Midbrain (tissue), 1 donor: ENCODE measurements at regions not wholly inside any gene's neighbourhood (a gene's known extent, or its start where the extent isn't known, plus 50 kb on each side); places are given as distances from the start of the nearest gene placed in this dataset.
"Not testable (repeated sequence)": the region's sequence is repeated elsewhere in the genome, so short reads cannot be mapped to it uniquely, and the experiment has no call there.

Source experiments
- DNase-seq: peaks from one replicate; lab custom pipeline; 2025; lab: John Stamatoyannopoulos, UW

DNA sequence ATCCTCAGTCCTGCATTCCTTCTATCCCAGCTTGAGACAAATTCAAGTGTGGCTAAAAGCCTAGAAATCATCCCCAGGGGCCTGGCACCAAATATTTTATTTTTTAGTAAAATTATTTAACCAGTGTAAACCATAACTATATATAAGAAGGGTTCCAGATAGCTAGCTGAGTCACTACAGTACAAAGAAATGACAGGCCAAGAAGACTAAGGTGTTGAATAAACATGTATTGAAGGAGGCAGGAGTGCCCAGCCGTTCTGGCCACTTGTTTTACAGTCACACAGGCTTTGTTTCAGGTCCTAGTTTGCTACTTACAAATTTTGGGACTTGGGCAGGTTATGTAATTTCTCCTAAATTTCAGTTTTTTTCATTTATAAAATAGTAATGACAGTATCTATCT lies 225.9 kb upstream of the PITX2 start:
- no peak for DNase-seq

DNA sequence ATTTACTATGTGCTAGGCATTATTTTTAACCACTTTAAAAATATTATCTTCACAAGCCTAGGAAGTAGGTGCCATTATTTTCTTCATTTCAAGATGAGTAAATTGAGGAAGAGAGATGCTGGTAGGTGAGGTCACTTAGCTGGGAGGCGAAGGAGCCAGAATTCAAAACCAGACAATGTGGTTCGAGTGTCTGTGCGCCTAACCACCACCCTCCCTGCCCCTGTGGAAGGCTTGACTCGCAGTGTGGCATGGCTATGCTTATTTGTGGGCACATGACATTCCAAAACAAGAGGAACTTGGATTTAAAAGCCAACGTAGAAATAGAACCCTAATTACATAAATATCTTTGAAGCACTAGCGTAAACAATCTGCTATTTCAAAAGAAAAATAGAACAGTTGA lies 226.6 kb upstream of the PITX2 start:
- no peak for DNase-seq

GRCh38 chr4:110850461-110851442 lies 227.9 kb upstream of the PITX2 start:
- no peak for DNase-seq

DNA sequence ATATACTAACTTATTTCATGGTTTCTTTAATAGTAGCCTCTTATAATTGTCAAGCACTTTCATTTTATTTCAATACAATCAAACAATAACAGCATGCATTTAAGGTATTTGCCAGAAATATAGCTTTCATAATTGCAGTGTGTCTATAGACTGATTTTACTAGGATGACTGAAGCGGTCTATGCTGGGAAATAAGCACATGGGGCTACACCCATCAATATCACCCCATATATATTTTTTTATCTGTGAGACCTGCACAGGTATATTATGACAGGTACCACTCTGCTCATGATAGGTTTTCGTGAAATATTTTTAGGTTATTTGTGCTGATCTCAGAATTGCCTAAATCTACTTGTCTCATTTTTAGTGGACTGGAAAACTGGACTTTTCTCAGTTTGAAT lies 229.1 kb upstream of the PITX2 start:
- no peak for DNase-seq

- no peak for DNase-seq
Measured at GRCh38 chr4:110852793-110853192, 229.9 kb upstream of the PITX2 start.

- no peak for DNase-seq
Measured at GRCh38 chr4:110853242-110853641, 230.4 kb upstream of the PITX2 start.

GRCh38 chr4:110854021-110854678 lies 231.3 kb upstream of the PITX2 start:
- no peak for DNase-seq

DNA sequence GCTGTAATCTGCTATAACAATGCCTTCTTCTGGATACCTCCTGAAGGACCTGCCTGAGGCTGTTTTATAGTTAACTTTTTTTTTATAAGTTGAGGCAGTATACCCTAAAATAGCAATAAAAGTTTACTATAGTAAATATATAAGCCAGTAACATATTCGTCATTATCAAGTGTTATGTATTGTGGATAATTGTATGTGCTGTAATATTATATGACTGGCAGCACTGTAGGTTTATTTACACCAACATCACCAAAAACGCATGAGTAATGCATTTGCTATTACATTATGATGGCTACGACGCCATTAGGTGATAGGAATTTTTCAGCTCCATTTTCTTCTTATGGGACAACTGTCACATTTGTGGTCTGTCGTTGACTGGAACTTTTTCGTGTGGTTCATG lies 237.2 kb upstream of the PITX2 start:
- no peak for DNase-seq

- no peak for DNase-seq
Measured at GRCh38 chr4:110860901-110861300, 238.0 kb upstream of the PITX2 start.

DNA sequence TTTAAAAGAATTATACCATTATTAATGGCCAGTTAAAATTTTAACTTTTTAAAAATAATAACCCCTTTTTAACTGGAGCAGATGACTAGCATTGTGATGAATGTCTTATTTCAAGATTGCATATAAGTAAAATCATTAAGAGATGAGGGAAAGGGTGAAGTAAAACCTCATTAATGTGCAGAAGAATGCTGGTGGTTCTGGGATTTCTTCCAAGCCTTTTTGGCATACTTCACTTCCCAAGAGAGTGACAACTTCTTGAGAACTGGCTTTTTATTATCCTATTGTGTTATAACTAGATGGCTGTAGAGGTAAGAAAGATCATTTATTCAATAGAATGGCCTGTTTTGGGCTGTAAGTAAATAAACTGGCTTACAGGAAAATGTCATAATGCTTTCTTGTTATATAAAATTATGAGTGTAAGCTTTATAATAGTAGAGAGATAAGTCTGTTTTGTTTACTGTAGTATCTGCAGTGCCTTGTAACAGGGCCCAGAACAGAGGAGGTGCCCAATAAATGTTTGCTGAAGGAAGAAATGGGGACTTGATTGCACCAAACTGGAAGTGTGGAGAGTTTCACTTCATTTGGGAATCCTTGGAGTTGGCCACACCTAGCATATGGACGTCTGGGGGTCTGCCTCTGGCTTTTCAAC lies 242.9 kb upstream of the PITX2 start:
- no peak for DNase-seq

GRCh38 chr4:110867251-110867960 lies 244.5 kb upstream of the PITX2 start:
- DNase-seq, result no peak

GRCh38 chr4:110867981-110868720 lies 245.3 kb upstream of the PITX2 start:
- DNase-seq, result no peak

DNA sequence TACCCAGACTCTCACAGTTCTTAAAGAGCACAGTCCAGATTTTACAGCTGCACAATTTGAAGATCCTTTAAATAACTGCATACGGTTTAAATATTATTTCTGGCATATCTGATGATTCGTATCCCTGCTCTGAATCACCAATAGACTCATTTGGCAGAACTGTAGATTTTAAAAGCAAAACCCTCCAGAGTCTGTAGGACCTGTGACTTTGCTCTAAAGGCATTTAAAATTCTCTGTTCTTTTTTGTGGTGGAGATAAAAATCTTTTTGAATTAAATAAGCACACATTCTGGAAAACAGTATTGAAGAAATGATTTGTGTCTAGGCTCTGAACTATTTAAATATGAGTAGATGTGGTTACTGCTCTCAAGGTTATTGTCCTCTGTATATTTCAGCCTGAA lies 246.2 kb upstream of the PITX2 start:
- DNase-seq, result no peak

DNA sequence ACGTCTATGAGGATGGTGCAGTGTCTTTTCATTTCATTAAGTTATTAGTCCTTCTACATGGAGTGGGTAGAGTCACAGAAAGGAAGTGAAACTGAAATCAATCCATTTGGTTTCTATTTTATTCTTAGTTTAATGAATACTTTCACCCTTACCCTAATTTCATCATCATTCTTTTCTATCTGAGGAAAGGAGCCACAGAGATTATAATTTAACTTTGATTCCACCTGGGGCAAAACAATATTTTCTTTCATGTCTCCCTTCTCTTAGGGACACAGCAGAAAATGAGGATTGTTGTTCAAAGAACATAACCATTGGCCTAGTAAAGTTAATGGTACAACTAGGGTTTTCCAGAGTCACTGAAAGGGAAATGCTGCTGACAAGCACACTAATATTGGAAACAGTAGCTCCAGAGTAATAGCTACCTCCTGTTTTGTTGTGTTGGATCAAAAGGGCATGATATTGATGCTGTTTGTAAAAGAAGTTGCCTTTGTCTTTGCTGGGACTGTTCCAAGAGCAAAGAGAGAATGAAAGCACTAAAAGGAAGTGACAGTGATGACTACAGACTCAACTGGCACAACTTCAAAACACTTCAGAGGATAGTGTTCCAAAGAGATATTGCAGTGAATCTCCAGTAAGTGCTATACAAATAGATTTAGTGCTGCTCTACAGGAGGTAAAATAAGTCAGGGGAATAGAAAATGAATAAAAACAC lies 247.1 kb upstream of the PITX2 start:
- no peak for DNase-seq

DNA sequence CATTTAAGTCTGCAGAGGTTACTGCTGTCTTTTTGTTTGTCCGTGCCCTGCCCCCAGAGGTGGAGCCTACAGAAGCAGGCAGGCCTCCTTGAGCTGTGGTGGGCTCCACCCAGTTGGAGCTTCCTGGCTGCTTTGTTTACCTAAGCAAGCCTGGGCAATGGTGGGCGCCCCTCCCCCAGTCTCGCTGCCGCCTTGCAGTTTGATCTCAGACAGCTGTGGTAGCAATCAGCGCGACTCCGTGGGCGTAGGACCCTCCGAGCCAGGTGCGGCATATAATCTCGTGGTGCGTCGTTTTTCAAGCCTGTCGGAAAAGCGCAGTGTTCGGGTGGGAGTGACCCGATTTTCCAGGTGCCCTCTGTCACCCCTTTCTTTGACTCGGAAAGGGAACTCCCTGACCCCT lies 253.3 kb upstream of the PITX2 start:
- DNase-seq, result not testable (repeated sequence)

DNA sequence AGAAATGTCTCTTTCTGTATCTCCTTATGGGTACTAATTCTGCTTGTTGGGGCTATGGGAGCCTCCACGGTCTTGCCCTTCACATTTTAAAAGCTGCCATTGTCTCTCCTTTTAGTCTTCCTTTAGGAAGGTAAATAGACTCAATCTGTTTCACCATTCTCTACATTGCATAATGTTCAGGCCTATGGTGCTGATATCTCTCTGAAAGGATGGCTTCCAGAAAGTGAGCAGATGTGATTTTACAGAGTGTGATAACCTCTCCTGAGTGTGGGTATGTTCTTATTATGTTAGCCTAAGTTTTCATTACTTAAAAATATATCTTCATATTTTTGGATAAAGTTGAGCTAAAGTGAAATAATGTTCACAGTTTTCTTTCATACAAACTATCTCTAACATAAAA lies 254.0 kb upstream of the PITX2 start:
- DNase-seq, result no peak

- no peak for DNase-seq
Measured at GRCh38 chr4:110877778-110878370, 255.0 kb upstream of the PITX2 start.

GRCh38 chr4:110878413-110878812 lies 255.5 kb upstream of the PITX2 start:
- no peak for DNase-seq

DNA sequence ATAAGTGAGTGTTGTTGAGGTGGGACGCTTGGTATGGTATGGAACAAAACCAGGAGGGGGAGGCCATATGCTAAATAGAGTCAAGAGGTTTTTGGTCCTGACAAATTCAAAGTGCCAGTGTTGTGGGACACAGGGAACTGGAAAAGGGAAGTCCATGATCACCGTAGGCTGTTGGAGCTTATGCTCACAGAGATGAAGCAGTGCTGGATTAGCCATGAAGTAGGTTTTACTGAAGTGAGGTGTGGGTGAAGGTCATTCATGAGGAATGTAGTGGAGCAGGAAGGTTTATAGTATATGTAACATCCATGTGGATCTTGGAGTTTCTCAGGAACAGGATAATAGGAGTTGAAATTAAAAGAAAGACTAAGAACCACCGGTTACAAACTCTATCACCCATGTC lies 256.1 kb upstream of the PITX2 start:
- DNase-seq, result no peak

- no peak for DNase-seq
Measured at GRCh38 chr4:110886270-110886669, 263.4 kb upstream of the PITX2 start.
